Umbilical cord (tissue), 1 donor: ENCODE measurements at regions not wholly inside any gene's neighbourhood (a gene's known extent, or its start where the extent isn't known, plus 50 kb on each side); places are given as distances from the start of the nearest gene placed in this dataset.
"Not testable (repeated sequence)": the region's sequence is repeated elsewhere in the genome, so short reads cannot be mapped to it uniquely, and the experiment has no call there.

Experiments used
- DNase-seq: peaks from one replicate; pipeline ENCODE4 v3.0.0-alpha.2; 2015; ENCODE audit warnings: low spot score

DNA sequence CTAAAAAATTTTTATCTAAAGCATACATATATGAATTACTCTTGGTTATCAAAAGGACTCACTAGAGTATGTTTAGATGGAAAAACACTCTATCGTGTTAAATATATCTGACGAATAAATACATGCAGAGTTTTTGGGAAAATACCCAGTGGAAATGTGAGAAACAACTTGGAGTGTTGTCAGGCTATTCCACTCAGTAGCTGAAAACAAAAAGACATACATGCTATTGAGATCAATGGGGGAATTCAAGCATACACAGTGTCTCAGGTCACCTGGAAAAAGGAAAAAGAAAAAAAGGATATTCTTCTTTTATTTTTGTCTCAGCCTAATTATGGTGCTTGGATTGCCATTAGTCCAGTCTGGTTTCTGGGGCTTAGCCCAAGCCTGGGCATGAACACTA is 247.0 kb upstream of the LYPLAL1 start:
- no peak for DNase-seq

DNA sequence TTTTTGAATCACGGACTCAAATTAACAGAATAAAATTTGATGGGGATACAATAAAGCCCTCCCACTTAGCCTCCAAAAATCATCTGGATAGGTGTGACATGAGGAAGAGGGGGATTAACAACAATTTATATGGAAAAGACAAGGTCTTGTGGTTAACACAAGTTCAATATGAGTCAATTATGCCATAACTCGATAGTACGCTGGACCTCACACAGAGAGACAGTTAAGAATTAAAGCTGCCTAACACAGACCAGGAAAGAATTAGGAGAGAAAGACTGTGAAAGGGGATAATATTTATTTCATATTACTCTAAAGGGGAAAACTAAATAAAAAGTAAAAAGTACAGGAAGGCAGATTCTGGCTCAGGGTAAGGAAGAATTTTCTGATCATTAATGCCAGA is 243.7 kb upstream of the LYPLAL1 start:
- no peak for DNase-seq

DNA sequence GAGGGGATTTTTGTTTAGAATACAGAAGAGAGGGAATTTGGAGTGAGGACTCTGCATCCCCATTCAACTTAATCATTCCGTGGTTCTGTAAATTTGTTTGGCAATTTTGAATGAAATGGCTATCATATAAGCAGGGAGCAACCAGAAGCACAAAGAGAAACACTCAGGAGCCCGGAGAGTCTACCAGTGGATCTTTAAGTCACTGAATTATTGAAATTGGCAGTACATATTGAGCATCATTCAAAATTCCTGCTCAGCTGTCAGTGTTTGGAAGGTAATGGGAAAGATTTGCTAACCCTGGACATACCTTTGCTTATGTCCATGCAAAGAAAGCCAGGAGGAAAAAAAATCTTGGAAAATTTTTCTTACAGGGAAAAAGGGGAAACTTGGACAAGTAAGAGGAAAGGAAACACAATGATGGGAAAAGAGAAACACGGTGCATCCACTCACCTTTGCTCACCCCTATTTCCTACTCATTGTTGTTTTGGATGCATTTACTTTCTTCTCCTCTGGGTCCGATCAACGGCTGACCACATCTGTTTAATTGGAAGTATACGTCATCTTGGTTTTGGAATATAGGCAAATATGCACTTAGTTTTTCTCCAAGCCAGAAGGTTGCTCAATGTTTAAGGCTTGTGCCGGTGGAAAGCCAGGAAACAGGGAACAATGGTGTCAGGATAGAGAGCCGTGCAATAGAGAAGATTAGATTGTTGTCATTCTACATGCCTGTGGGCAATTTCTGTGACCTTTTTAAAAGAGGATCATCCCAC is 243.0 kb upstream of the LYPLAL1 start:
- DNase-seq: no peak

DNA sequence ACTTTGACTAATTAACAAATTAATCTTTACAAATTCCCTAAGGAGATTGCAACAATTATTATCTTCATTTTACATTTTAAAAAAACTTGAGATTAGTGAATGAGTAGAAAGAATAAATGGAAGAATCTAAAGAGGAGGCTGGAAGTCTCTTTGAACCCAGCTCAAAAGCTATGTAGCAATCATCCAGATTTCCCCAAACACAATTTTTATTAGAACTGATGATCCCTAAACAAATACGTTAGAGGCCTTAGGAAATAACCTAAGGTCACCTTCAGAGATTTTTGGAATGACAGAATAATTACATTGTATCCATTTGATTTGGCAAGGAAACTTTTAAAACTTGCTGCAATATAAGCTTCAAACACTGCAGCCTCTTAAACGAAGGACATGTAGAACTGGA is 242.4 kb upstream of the LYPLAL1 start:
- DNase-seq: no peak

- DNase-seq: no peak
These were observed 240.2 kb upstream of the LYPLAL1 start for GRCh38 chr1:218933513-218933912.

DNA sequence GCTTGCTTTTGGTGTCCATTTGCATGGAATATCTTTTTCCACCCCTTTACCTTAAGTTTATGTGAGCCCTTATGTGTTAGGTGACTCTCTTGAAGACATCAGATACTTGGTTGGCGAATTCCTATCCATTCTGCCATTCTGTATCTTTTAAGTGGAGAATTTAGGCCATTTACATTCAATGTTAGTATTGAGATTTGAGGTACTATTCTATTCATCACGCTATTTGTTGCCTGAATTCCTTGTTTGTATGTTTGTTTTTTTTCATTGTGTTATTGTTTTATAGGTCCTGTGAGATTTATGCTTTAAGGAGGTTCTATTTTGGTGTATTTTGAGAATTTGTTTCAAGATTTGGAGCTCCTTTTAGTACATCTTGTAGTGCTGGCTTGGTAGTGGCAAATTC is 238.3 kb upstream of the LYPLAL1 start:
- not testable (repeated sequence) for DNase-seq

GRCh38 chr1:218938259-218938658 is 235.4 kb upstream of the LYPLAL1 start:
- no peak for DNase-seq

- DNase-seq: no peak
These were observed 234.6 kb upstream of the LYPLAL1 start for GRCh38 chr1:218939095-218939494.

DNA sequence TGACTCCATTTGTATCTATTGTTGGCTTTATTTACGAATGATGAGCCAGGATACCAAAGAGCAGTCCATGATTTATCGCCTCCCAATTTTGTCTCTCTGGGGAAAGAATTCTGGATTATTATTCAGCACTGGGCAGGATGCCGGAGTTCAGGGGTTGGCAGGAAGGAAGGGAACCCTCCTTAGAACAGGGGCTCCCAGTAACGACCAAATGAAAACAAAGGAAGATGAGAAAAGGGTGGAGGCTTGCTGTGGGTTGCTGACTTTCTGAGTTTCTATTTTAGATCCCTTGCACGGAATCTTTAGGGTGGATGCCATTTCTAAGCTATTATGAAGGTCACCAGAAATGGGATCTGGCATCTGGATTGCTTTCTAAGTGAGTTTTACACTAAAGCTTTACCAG is 231.2 kb upstream of the LYPLAL1 start:
- DNase-seq: peak; percentile 46

DNA sequence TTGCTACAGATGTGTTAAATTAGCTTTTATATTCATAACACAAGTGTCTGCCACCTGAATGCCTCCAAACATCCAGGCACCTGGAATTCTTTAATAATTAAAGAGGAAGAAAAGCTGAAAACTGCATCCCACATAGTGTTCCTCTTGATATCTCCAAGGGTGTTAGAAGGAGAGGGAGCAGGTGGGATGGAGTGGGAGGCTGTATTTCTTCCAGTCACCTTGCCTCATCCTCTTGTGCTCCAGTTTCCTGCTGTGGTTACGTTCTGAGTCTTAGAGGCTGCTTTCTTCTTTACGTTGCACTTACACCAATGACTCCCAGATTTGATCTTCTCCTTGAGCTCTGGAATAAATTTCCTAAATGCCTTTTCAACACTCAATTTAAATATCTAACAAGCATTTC is 230.3 kb upstream of the LYPLAL1 start:
- DNase-seq: no peak

- no peak for DNase-seq
These were observed 228.6 kb upstream of the LYPLAL1 start for GRCh38 chr1:218945050-218945449.

DNA sequence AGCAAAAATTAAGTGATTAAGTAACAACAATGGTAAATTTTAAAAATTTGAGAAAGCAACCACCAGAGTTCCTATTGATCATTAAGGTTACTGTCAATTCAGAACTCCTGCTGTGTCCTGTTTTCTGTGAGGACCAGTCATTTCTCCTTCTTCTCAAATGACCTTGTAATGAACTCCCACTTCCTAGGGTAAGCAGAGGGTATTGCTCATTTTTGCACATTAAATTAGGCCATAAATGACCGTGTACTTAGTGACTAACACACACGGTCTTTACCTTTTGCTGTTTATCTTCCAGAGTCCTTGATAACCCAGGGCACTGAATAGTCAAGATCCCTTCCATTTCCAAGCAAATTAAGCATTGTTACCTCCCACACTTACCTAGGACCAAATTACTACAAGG is 227.5 kb upstream of the LYPLAL1 start:
- no peak for DNase-seq

- no peak for DNase-seq
These were observed 225.2 kb upstream of the LYPLAL1 start for GRCh38 chr1:218948446-218948845.

- DNase-seq: no peak
These were observed 220.3 kb upstream of the LYPLAL1 start for GRCh38 chr1:218953386-218953785.

- DNase-seq: no peak
These were observed 215.7 kb upstream of the LYPLAL1 start for GRCh38 chr1:218957971-218958370.

DNA sequence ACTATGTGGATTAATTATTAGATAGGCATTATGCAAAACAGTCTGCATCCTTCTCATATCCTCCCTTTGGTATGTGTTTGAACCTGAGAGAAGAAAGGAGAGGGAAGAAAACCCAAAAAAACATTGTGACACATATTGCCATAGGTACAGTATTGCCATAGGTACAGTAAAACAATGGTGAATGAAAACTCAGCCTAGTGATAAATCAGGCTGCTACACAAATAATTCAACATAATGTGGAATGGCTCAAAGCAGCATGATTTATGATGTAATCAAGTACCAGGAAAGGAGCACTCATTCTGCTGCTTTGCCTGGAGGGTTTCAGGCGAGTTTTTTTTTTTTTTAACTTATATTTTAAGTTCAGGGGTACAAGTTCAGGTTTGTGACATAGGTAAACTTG is 213.9 kb upstream of the LYPLAL1 start:
- no peak for DNase-seq

- DNase-seq: no peak
These were observed 209.1 kb upstream of the LYPLAL1 start for GRCh38 chr1:218964471-218965185.

- no peak for DNase-seq
These were observed 207.9 kb upstream of the LYPLAL1 start for GRCh38 chr1:218965821-218966220.

GRCh38 chr1:218967254-218967653 is 206.4 kb upstream of the LYPLAL1 start:
- DNase-seq: no peak

GRCh38 chr1:218967836-218968235 is 205.8 kb upstream of the LYPLAL1 start:
- no peak for DNase-seq

DNA sequence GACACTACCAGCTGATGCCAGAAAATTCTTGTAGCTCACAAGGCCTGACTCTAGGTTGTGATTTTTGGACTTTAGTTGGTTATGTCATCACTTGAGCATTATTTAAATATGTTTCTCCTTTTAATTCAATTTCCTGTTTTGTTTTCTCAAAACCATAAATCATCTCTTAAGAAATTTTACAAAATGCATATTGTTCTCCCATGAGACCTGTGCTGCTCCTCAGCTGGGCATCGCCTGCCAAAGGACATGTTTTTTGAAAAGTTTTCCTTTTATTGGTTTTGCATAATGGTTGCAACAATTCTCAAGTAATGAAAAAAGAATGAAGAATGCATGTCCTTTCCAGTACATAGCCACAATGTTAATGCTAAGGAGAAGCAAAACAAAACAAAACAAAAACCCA is 204.7 kb upstream of the LYPLAL1 start:
- DNase-seq: no peak

DNA sequence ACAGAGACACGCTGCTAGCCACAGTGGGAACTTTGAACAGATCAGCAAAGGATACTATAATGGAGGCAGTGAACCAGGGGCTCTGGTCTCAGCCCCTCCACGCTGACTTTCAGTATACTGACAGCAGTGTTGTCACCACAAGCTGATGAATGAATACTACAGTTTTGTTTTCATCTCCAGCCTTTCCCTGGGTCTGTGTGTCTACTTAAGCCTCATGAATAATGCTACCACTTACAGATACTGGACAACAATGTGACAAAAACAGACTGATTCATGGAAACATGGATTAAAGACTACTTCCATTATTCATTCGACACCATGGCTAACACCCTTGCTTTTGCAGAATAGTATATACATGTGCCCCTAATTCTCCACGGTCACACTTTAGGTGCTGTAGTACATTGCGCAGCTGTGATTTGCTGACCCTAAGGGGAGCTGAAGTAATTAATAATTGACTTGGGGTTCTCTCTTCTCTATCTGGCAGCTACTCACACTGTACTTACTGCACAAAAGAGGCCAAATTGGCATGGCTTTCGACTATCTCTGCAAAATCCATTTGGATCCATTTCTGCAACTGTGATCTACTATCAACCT is 203.2 kb upstream of the LYPLAL1 start:
- no peak for DNase-seq

GRCh38 chr1:218971156-218971555 is 202.5 kb upstream of the LYPLAL1 start:
- peak; percentile 38 for DNase-seq
